Mammary epithelial cell (primary cell): ENCODE measurements at regions not wholly inside any gene's neighbourhood (a gene's known extent, or its start where the extent isn't known, plus 50 kb on each side); places are given as distances from the start of the nearest gene placed in this dataset.

Experiments used
- EZH2 ChIP-seq: IDR thresholded peaks from 2 replicates; pipeline ENCODE4 v1.6.1; 2012; ENCODE audit warnings: low read length, inconsistent platforms, borderline replicate concordance
- TF ChIP-seq, protein P1 (sequence below), 2 donors: IDR thresholded peaks in 1 of 2; conservative IDR thresholded peaks in 1 of 2; 2 replicates each; pipeline ENCODE4 v1.5.1; 2011 to 2012; ENCODE audit warnings: inconsistent platforms in 2 of 2, low read length in 2 of 2, mild to moderate bottlenecking in 2 of 2, control low read depth in 1 of 2, low read depth in 1 of 2; ENCODE audit not compliant: insufficient read depth in 1 of 2; ENCODE audit errors: extremely low read depth in 1 of 2

DNA sequence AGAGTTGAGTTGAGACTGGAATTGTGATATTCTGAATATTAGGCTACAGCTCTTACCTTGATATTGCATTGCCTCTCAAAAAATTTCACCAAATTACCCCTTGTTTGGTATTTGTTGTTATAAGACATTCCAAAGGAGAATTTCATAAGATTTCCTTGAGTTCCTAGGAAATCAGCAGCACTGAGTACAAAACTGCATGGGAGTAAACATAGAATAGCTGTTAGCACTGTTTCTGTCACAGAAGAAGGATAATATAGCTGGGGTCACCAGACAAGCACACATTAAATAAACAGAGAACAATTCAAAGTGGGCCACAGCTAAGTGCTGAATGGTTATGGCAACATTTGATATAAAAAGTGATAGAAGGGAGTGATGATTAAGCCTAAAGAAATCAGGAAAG is 724.3 kb downstream of the PRELID2 start:
- no peak for TF ChIP-seq EZH2
- TF ChIP-seq, protein P1, sequence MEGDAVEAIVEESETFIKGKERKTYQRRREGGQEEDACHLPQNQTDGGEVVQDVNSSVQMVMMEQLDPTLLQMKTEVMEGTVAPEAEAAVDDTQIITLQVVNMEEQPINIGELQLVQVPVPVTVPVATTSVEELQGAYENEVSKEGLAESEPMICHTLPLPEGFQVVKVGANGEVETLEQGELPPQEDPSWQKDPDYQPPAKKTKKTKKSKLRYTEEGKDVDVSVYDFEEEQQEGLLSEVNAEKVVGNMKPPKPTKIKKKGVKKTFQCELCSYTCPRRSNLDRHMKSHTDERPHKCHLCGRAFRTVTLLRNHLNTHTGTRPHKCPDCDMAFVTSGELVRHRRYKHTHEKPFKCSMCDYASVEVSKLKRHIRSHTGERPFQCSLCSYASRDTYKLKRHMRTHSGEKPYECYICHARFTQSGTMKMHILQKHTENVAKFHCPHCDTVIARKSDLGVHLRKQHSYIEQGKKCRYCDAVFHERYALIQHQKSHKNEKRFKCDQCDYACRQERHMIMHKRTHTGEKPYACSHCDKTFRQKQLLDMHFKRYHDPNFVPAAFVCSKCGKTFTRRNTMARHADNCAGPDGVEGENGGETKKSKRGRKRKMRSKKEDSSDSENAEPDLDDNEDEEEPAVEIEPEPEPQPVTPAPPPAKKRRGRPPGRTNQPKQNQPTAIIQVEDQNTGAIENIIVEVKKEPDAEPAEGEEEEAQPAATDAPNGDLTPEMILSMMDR (conservative IDR thresholded peaks at IDR 0.05 in 1 of 2, IDR thresholded peaks at IDR 0.05 in 1 of 2; ENCODE audit: extremely low read depth in 1 of 2, insufficient read depth in 1 of 2, low read depth in 1 of 2, low read length in 2 of 2): no peak
